B cell (primary cell): ENCODE measurements at regions not wholly inside any gene's neighbourhood (a gene's known extent, or its start where the extent isn't known, plus 50 kb on each side); places are given as distances from the start of the nearest gene placed in this dataset.

Experiments
- ATAC-seq: fragments of 200-7000 bp; cut with Tn5 transposase; one replicate; pipeline ENCODE4 v1.10.0; 2021; ENCODE audit warnings: low read depth, mild to moderate bottlenecking, moderate number of reproducible peaks, moderate library complexity
- CTCF ChIA-PET: fragments of 350-600 bp; sonication (Branson Sonifier 250); formaldehyde crosslinking; loops from one replicate; lab custom pipeline; 2021; ENCODE audit warnings: antibody characterized with exemption, inconsistent platforms; lab: Charles Lee
- POLR2A ChIA-PET: fragments of 350-600 bp; sonication (Branson Sonifier 250); formaldehyde crosslinking; loops from one replicate; lab custom pipeline; 2021; ENCODE audit warnings: antibody characterized with exemption; lab: Charles Lee
- DNase-seq: peaks from one replicate; pipeline ENCODE4 v3.0.0; 2013
- H2AFZ ChIP-seq: 2 replicates; pipeline ENCODE4 v1.6.1; 2012; ENCODE audit warnings: mild to moderate bottlenecking, low read depth, low read length; ENCODE audit not compliant: insufficient read depth, poor library complexity, severe bottlenecking
- H3K27ac ChIP-seq, 2 donors: 1 replicate in 1 of 2; 2 replicates in 1 of 2; pipeline ENCODE4 v1.5.1; 2012 to 2013; ENCODE audit warnings: low read length in 2 of 2, mild to moderate bottlenecking in 2 of 2, moderate library complexity in 1 of 2
- H3K27me3 ChIP-seq, 4 experiments: fragments of 200-600 bp in 1 of 4; sonication (generic) in 1 of 4; replicated peaks in 1 of 4; 1 replicate in 2 of 4; 2 replicates in 2 of 4; pipeline versions ENCODE4 v1.6.1 to v1.7.0; 2013 to 2016; ENCODE audit warnings: low read length in 3 of 4, mild to moderate bottlenecking in 2 of 4, mixed read lengths in 1 of 4, moderate library complexity in 1 of 4; ENCODE audit not compliant: insufficient read depth in 4 of 4, control insufficient read depth in 3 of 4; ENCODE audit errors: control extremely low read depth in 1 of 4
- H3K36me3 ChIP-seq, 2 experiments: replicated peaks in 1 of 2; 1 replicate in 1 of 2; 2 replicates in 1 of 2; pipeline versions ENCODE4 v1.6.1 to v1.7.1; 2013; ENCODE audit warnings: low read length in 1 of 2; ENCODE audit not compliant: insufficient read depth in 2 of 2, control insufficient read depth in 1 of 2; ENCODE audit errors: control extremely low read depth in 1 of 2, extremely low read depth in 1 of 2
- H3K4me1 ChIP-seq, 2 donors: fragments of 200-600 bp in 1 of 2; sonication (generic) in 1 of 2; 1 replicate in 1 of 2; 2 replicates in 1 of 2; pipeline versions ENCODE4 v1.5.1 to v1.6.1; 2013 to 2017; ENCODE audit warnings: low read length in 2 of 2; ENCODE audit not compliant: control insufficient read depth in 2 of 2, insufficient read depth in 2 of 2
- H3K4me2 ChIP-seq: replicated peaks from 2 replicates; pipeline ENCODE3; 2012; ENCODE audit warnings: mild to moderate bottlenecking, low read depth, low read length; ENCODE audit not compliant: poor library complexity, severe bottlenecking
- H3K4me3 ChIP-seq, 5 experiments: fragments of 200-600 bp in 1 of 5; sonication (generic) in 1 of 5; 1 replicate in 3 of 5; 2 replicates in 2 of 5; pipeline versions ENCODE4 v1.5.1 to v1.7.0; 2011 to 2016; ENCODE audit warnings: low read length in 4 of 5, mild to moderate bottlenecking in 4 of 5, low read depth in 2 of 5, control low read depth in 1 of 5, moderate library complexity in 1 of 5; ENCODE audit not compliant: insufficient read depth in 1 of 5; ENCODE audit errors: control extremely low read depth in 1 of 5, extremely low read depth in 1 of 5
- H3K79me2 ChIP-seq: fragments of 200-600 bp; sonication (generic); one replicate; pipeline ENCODE4 v1.6.0; 2016; ENCODE audit warnings: low read length; ENCODE audit not compliant: control insufficient read depth, insufficient read depth
- H3K9ac ChIP-seq: fragments of 200-600 bp; sonication (generic); 2 replicates; pipeline ENCODE4 v1.6.1; 2017; ENCODE audit warnings: mild to moderate bottlenecking, low read length, moderate library complexity
- H3K9me3 ChIP-seq, 3 donors: one replicate each; pipeline versions ENCODE4 v1.6.1 to v1.7.1; 2013; ENCODE audit warnings: low read length in 2 of 3; ENCODE audit not compliant: control insufficient read depth in 2 of 3, insufficient read depth in 1 of 3; ENCODE audit errors: control extremely low read depth in 1 of 3
- H4K20me1 ChIP-seq: 2 replicates; pipeline ENCODE4 v1.6.0; 2012; ENCODE audit warnings: mild to moderate bottlenecking, low read length; ENCODE audit not compliant: insufficient read depth, control insufficient read depth, poor library complexity, severe bottlenecking
- H3K27ac Mint-ChIP-seq: one replicate; pipeline ENCODE4 v1.8.0; 2021; ENCODE audit warnings: mixed read lengths
- H3K27me3 Mint-ChIP-seq: one replicate; pipeline ENCODE4 v1.8.0; 2021; ENCODE audit warnings: mixed read lengths
- H3K4me1 Mint-ChIP-seq: one replicate; pipeline ENCODE4 v1.8.0; 2021; ENCODE audit warnings: mixed read lengths
- H3K4me3 Mint-ChIP-seq: one replicate; pipeline ENCODE4 v1.8.0; 2021; ENCODE audit warnings: mixed read lengths
- H3K9me3 Mint-ChIP-seq: one replicate; pipeline ENCODE4 v1.8.0; 2022; ENCODE audit warnings: mixed read lengths; ENCODE audit not compliant: insufficient read depth
- CTCF ChIP-seq: fragments of 200-600 bp; IDR thresholded peaks from one replicate; pipeline ENCODE4 v1.8.0; 2022; ENCODE audit warnings: antibody characterized with exemption, mild to moderate bottlenecking
- EZH2 ChIP-seq: IDR thresholded peaks from 2 replicates; pipeline ENCODE4 v1.6.1; 2012; ENCODE audit warnings: borderline replicate concordance, low read depth, mild to moderate bottlenecking, moderate library complexity, low read length; ENCODE audit not compliant: insufficient read depth, poor library complexity, severe bottlenecking
- WGBS: methylation state at CpG from one replicate; pipeline ENCODE4 v1.1.5; 2013; ENCODE audit warnings: missing lambda C conversion rate; ENCODE audit not compliant: insufficient coverage; 5-methylcytosine and 5-hydroxymethylcytosine counted together
- intact Hi-C: fragments of 100-400 bp; cut with micrococcal nuclease; formaldehyde crosslinking; loops from one replicate; pipeline ENCODE4 v1.10.0; 2022

GRCh38 chr2:109700680-109701274 lies 86.6 kb downstream of the SOWAHC start:
- Histone ChIP-seq H3K27ac (no peak overlapping the region), H4K20me1 (no peaks in the 10 kb centered on the region), H3K9me3 (no peaks in the 10 kb centered on the region), H3K27me3 (peaks cover 0 to 9% (median 0%) of the 10 kb centered on the region in 4 experiments), H3K36me3 (no peaks in the 10 kb centered on the region), H3K9ac (no peak overlapping the region), H3K4me1 (no peaks in the 10 kb centered on the region), H3K4me3 (no peak overlapping the region), H2AFZ (no peak overlapping the region), H3K4me2 (no peak overlapping the region), H3K79me2 (no peaks in the 10 kb centered on the region)
- peaks cover 14% of the 10 kb centered on the region for H3K27me3 Mint-ChIP-seq
- CTCF ChIA-PET, result no interaction called here
- TF ChIP-seq EZH2 (no peak), CTCF (no peak)
- POLR2A ChIA-PET, result no interaction called here
- no peak overlapping the region for H3K27ac Mint-ChIP-seq
- no peak for DNase-seq
- ATAC-seq, result no peak
- intact Hi-C loops, result no loop called here
- H3K4me3 Mint-ChIP-seq, result no peak overlapping the region
- no peaks in the 10 kb centered on the region for H3K9me3 Mint-ChIP-seq
- 92% methylated on average over 11 of the region's 11 CpGs for WGBS
- H3K4me1 Mint-ChIP-seq, result no peaks in the 10 kb centered on the region

- Histone ChIP-seq H2AFZ (no peak overlapping the region), H3K9me3 (no peaks in the 10 kb centered on the region), H3K9ac (no peak overlapping the region), H4K20me1 (no peaks in the 10 kb centered on the region), H3K4me1 (no peaks in the 10 kb centered on the region), H3K4me3 (no peak overlapping the region), H3K4me2 (no peak overlapping the region), H3K27me3 (peaks cover 0 to 9% (median 0%) of the 10 kb centered on the region in 4 experiments), H3K36me3 (no peaks in the 10 kb centered on the region), H3K79me2 (no peaks in the 10 kb centered on the region), H3K27ac (no peak overlapping the region)
- Mint-ChIP-seq H3K27me3 (peaks cover 14% of the 10 kb centered on the region), H3K27ac (no peak overlapping the region), H3K9me3 (no peaks in the 10 kb centered on the region), H3K4me3 (no peak overlapping the region), H3K4me1 (no peaks in the 10 kb centered on the region)
- ChIA-PET POLR2A (no interaction called here), CTCF (no interaction called here)
- DNase-seq (no peak), ATAC-seq (no peak)
- TF ChIP-seq EZH2, result no peak
- TF ChIP-seq CTCF, result no peak
- 87% methylated on average over 4 of the region's 7 CpGs for WGBS
- intact Hi-C loops, result no loop called here
Measured at GRCh38 chr2:109701362-109701761, 87.2 kb downstream of the SOWAHC start.
